ENCODE measurements at regions not wholly inside any gene's neighbourhood (a gene's known extent, or its start where the extent isn't known, plus 50 kb on each side); places are given as distances from the start of the nearest gene placed in this dataset.

DNA sequence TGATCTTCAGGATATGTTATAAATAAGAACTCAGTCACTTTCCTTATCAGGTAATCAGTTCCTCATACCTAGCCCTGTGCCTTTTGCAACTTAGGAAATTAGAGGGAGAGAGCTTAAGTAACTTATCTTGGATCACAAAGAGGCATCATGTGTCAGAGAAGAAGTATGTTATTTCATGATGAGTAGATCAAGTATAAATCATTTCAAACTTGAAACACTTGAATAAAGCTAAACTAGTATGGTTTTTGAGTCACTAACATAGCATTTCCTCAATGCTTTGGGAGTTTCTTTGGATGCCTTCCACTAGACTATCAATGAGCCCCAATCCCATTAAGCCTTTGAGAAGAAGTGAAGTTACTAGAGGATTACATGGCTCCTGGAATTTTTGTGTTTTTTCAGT is 102.6 kb upstream of the TNFAIP3 start:
- TF ChIP-seq, protein P1, sequence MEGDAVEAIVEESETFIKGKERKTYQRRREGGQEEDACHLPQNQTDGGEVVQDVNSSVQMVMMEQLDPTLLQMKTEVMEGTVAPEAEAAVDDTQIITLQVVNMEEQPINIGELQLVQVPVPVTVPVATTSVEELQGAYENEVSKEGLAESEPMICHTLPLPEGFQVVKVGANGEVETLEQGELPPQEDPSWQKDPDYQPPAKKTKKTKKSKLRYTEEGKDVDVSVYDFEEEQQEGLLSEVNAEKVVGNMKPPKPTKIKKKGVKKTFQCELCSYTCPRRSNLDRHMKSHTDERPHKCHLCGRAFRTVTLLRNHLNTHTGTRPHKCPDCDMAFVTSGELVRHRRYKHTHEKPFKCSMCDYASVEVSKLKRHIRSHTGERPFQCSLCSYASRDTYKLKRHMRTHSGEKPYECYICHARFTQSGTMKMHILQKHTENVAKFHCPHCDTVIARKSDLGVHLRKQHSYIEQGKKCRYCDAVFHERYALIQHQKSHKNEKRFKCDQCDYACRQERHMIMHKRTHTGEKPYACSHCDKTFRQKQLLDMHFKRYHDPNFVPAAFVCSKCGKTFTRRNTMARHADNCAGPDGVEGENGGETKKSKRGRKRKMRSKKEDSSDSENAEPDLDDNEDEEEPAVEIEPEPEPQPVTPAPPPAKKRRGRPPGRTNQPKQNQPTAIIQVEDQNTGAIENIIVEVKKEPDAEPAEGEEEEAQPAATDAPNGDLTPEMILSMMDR (IDR thresholded peaks at IDR 0.05): no peak
- no peak for TF ChIP-seq EZH2 (IDR thresholded peaks at IDR 0.05; ENCODE audit: borderline replicate concordance, insufficient read depth, low read depth, low read length, poor library complexity, severe bottlenecking)
